ENCODE measurements at regions not wholly inside any gene's neighbourhood (a gene's known extent, or its start where the extent isn't known, plus 50 kb on each side); places are given as distances from the start of the nearest gene placed in this dataset.

- DNase-seq (ENCODE audit: low spot score), result no peak
Measured at GRCh38 chr16:86977076-86977676, 340.0 kb downstream of the C16orf95 start.

GRCh38 chr16:86978445-86979030, 338.7 kb downstream of the C16orf95 start:
- DNase-seq (ENCODE audit: low spot score), result no peak

GRCh38 chr16:86979061-86979460, 338.1 kb downstream of the C16orf95 start:
- DNase-seq (ENCODE audit: low spot score), result no peak

- no peak for DNase-seq (ENCODE audit: low spot score)
Measured at GRCh38 chr16:86979984-86980553, 337.1 kb downstream of the C16orf95 start.

GRCh38 chr16:86980644-86981043, 336.5 kb downstream of the C16orf95 start:
- DNase-seq (ENCODE audit: low spot score), result no peak

GRCh38 chr16:86982347-86982596, 334.9 kb downstream of the C16orf95 start:
- DNase-seq (ENCODE audit: low spot score), result no peak

- DNase-seq (ENCODE audit: low spot score), result no peak
Measured at GRCh38 chr16:86982912-86983311, 334.3 kb downstream of the C16orf95 start.

GRCh38 chr16:86983621-86984020, 333.6 kb downstream of the C16orf95 start:
- DNase-seq (ENCODE audit: low spot score), result no peak

- no peak for DNase-seq (ENCODE audit: low spot score)
Measured at GRCh38 chr16:86984343-86984742, 332.8 kb downstream of the C16orf95 start.

GRCh38 chr16:86984991-86985647, 332.1 kb downstream of the C16orf95 start:
- DNase-seq (ENCODE audit: low spot score), result no peak

GRCh38 chr16:86985648-86986015, 331.6 kb downstream of the C16orf95 start:
- no peak for DNase-seq (ENCODE audit: low spot score)

- no peak for DNase-seq (ENCODE audit: low spot score)
Measured at GRCh38 chr16:86986136-86986535, 331.1 kb downstream of the C16orf95 start.

GRCh38 chr16:86986809-86987487, 330.2 kb downstream of the C16orf95 start:
- no peak for DNase-seq (ENCODE audit: low spot score)

- no peak for DNase-seq (ENCODE audit: low spot score)
Measured at GRCh38 chr16:86987746-86988670, 329.2 kb downstream of the C16orf95 start.

- DNase-seq (ENCODE audit: low spot score), result no peak
Measured at GRCh38 chr16:86988920-86989696, 328.1 kb downstream of the C16orf95 start.

GRCh38 chr16:86990451-86990850, 326.7 kb downstream of the C16orf95 start:
- DNase-seq (ENCODE audit: low spot score), result no peak

- peak; percentile 44 for DNase-seq (ENCODE audit: low spot score)
Measured at GRCh38 chr16:86991679-86992078, 325.5 kb downstream of the C16orf95 start.

- DNase-seq (ENCODE audit: low spot score), result no peak
Measured at GRCh38 chr16:86992587-86992986, 324.6 kb downstream of the C16orf95 start.

GRCh38 chr16:86993426-86994110, 323.6 kb downstream of the C16orf95 start:
- no peak for DNase-seq (ENCODE audit: low spot score)

GRCh38 chr16:86994215-86994614, 323.0 kb downstream of the C16orf95 start:
- DNase-seq (ENCODE audit: low spot score), result no peak

Measured in H4 (cell line).